Activated CD8-positive, alpha-beta T cell treated with anti-CD3 and anti-CD28 coated beads for 36 hours (primary cell): ENCODE measurements at regions not wholly inside any gene's neighbourhood (a gene's known extent, or its start where the extent isn't known, plus 50 kb on each side); places are given as distances from the start of the nearest gene placed in this dataset.

ENCODE experiments used
- ATAC-seq: fragments of 200-7000 bp; cut with Tn5 transposase; one replicate; pipeline ENCODE4 v1.10.0; 2021; ENCODE audit warnings: mild to moderate bottlenecking, moderate library complexity
- CTCF ChIA-PET: fragments of 350-600 bp; sonication (Branson Sonifier 250); formaldehyde crosslinking; loops from one replicate; lab custom pipeline; 2021; ENCODE audit warnings: antibody characterized with exemption; lab: Charles Lee
- POLR2A ChIA-PET: fragments of 350-600 bp; sonication (Branson Sonifier 250); formaldehyde crosslinking; loops from one replicate; lab custom pipeline; 2021; ENCODE audit warnings: antibody characterized with exemption; lab: Charles Lee
- DNase-seq: peaks from one replicate; pipeline ENCODE4 v3.0.0-alpha.2; 2020
- H3K27ac Mint-ChIP-seq: one replicate; pipeline ENCODE4 v1.8.0; 2021; ENCODE audit warnings: mild to moderate bottlenecking, mixed read lengths
- H3K27me3 Mint-ChIP-seq: one replicate; pipeline ENCODE4 v1.8.0; 2021; ENCODE audit warnings: mixed read lengths
- H3K36me3 Mint-ChIP-seq: one replicate; pipeline ENCODE4 v1.8.0; 2021; ENCODE audit warnings: low read depth, mixed read lengths
- H3K4me1 Mint-ChIP-seq: one replicate; pipeline ENCODE4 v1.8.0; 2021; ENCODE audit warnings: low read depth, mixed read lengths
- H3K4me3 Mint-ChIP-seq: one replicate; pipeline ENCODE4 v1.8.0; 2021; ENCODE audit warnings: mild to moderate bottlenecking, moderate library complexity, mixed read lengths
- H3K9me3 Mint-ChIP-seq: one replicate; pipeline ENCODE4 v1.8.0; 2021; ENCODE audit warnings: mixed read lengths
- CTCF ChIP-seq: fragments of 200-600 bp; IDR thresholded peaks from one replicate; pipeline ENCODE4 v1.8.0; 2022; ENCODE audit warnings: antibody characterized with exemption, mild to moderate bottlenecking
- intact Hi-C: fragments of 100-400 bp; cut with micrococcal nuclease; formaldehyde crosslinking; loops from one replicate; pipeline ENCODE4 v1.10.0; 2022

GRCh38 chr9:23590276-23591000, 235.6 kb downstream of the ELAVL2 start:
- TF ChIP-seq CTCF, result no peak
- no peak overlapping the region for H3K4me3 Mint-ChIP-seq
- no peaks in the 10 kb centered on the region for H3K27me3 Mint-ChIP-seq

GRCh38 chr9:23594421-23594820, 231.6 kb downstream of the ELAVL2 start:
- intact Hi-C loops, result no loop called here
- Mint-ChIP-seq H3K4me1 (peaks cover 9% of the 10 kb centered on the region), H3K9me3 (no peaks in the 10 kb centered on the region), H3K27ac (no peak overlapping the region), H3K4me3 (no peak overlapping the region), H3K27me3 (no peaks in the 10 kb centered on the region), H3K36me3 (no peaks in the 10 kb centered on the region)
- no peak for TF ChIP-seq CTCF
- no peak for ATAC-seq
- DNase-seq, result no peak
- ChIA-PET POLR2A (no interaction called here), CTCF (no interaction called here)

More at GRCh38 chr9:23590276-23591000, 235.6 kb downstream of the ELAVL2 start:
- Mint-ChIP-seq H3K27ac (no peak overlapping the region), H3K4me1 (peaks cover 9% of the 10 kb centered on the region), H3K9me3 (no peaks in the 10 kb centered on the region), H3K36me3 (no peaks in the 10 kb centered on the region)
- CTCF ChIA-PET, result no interaction called here
- ATAC-seq, result no peak
- DNase-seq, result no peak
- intact Hi-C loops, result no loop called here
- POLR2A ChIA-PET, result no interaction called here

GRCh38 chr9:23596913-23597634, 229.0 kb downstream of the ELAVL2 start:
- DNase-seq (no peak), ATAC-seq (no peak)
- Mint-ChIP-seq H3K9me3 (no peaks in the 10 kb centered on the region), H3K27me3 (no peaks in the 10 kb centered on the region), H3K36me3 (no peaks in the 10 kb centered on the region), H3K4me3 (no peak overlapping the region), H3K27ac (no peak overlapping the region), H3K4me1 (no peaks in the 10 kb centered on the region)
- ChIA-PET CTCF (no interaction called here), POLR2A (no interaction called here)
- intact Hi-C loops, result no loop called here
- TF ChIP-seq CTCF, result no peak

GRCh38 chr9:23598994-23599393, 227.0 kb downstream of the ELAVL2 start:
- ChIA-PET CTCF (no interaction called here), POLR2A (no interaction called here)
- TF ChIP-seq CTCF, result no peak
- intact Hi-C loops, result no loop called here
- DNase-seq (no peak), ATAC-seq (no peak)
- Mint-ChIP-seq H3K9me3 (no peaks in the 10 kb centered on the region), H3K36me3 (no peaks in the 10 kb centered on the region), H3K27me3 (no peaks in the 10 kb centered on the region), H3K4me1 (no peaks in the 10 kb centered on the region), H3K4me3 (no peak overlapping the region), H3K27ac (no peak overlapping the region)

- no peaks in the 10 kb centered on the region for H3K27me3 Mint-ChIP-seq
- POLR2A ChIA-PET, result no interaction called here
- no peaks in the 10 kb centered on the region for H3K4me1 Mint-ChIP-seq
- no peak overlapping the region for H3K4me3 Mint-ChIP-seq
- no peaks in the 10 kb centered on the region for H3K9me3 Mint-ChIP-seq
- TF ChIP-seq CTCF, result no peak
- H3K27ac Mint-ChIP-seq, result no peak overlapping the region
- H3K36me3 Mint-ChIP-seq, result no peaks in the 10 kb centered on the region
- DNase-seq (no peak), ATAC-seq (no peak)
- intact Hi-C loops, result loop anchor here (10.0 kb wide), 1 partner anchor 61 kb away; no protein-coding TSS in a partner anchor
- CTCF ChIA-PET, result no interaction called here
These were observed 222.7 kb downstream of the ELAVL2 start for GRCh38 chr9:23603311-23603710.
